ENCODE measurements at regions not wholly inside any gene's neighbourhood (a gene's known extent, or its start where the extent isn't known, plus 50 kb on each side); places are given as distances from the start of the nearest gene placed in this dataset.
"Not testable (repeated sequence)": the region's sequence is repeated elsewhere in the genome, so short reads cannot be mapped to it uniquely, and the experiment has no call there.

DNA sequence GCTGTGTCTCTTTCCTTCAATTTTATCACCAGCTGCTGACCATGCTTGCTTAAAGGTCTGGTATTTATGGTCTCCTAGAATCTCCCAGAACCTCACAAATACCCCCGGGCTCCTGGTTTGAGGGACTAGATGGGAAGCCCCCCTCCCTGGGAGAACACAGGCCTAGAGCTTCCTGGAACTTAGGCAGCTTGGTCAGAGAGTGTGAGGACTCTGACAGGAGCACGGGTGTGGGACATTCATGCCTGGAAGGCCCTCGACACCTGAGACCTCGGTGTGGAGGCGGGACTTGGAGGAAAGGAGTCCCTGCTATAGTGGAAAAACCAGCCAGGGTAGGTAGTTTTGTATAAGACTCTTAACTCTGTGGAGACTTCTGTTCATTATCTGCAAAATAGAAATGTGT, 211.5 kb upstream of the PLGLB2 start:
- H3K4me3 ChIP-seq (ENCODE audit: low read depth, low read length); H3K27me3 ChIP-seq (replicated peaks); DNase-seq; in situ Hi-C loops (cut with HindIII; ENCODE audit: low pct_ligation_motif_present, low sequenced_read_pairs); H3K27ac ChIP-seq; H3K36me3 ChIP-seq (replicated peaks): not testable (repeated sequence)

GRCh38 chr2:87537251-87537671, 210.6 kb upstream of the PLGLB2 start:
- H3K27ac ChIP-seq; H3K36me3 ChIP-seq (replicated peaks); H3K4me3 ChIP-seq (ENCODE audit: low read depth, low read length); in situ Hi-C loops (cut with HindIII; ENCODE audit: low pct_ligation_motif_present, low sequenced_read_pairs); H3K27me3 ChIP-seq (replicated peaks): not testable (repeated sequence)
- peak; percentile 7 for DNase-seq

DNA sequence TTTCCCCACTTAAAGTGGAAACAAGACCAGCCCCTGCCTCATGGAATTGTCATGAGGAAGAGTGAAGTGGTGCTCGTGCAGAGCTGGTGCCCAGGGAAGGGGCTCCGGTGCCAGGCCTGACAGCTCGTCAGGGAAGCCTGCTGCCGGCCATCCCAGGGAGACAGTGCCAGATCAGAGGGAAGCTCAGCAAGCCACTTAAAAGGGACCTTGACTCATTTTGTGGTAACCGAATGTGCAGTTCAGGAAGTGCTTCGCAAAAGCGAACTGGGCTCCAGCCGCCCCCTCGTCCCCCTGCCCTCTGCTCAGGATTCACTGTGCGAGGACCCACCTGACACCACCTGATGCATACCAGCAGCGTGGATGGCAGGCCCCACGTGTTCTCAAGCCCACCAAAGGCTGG, 209.6 kb upstream of the PLGLB2 start:
- H3K36me3 ChIP-seq (replicated peaks); H3K27ac ChIP-seq; H3K4me3 ChIP-seq (ENCODE audit: low read depth, low read length); DNase-seq; in situ Hi-C loops (cut with HindIII; ENCODE audit: low pct_ligation_motif_present, low sequenced_read_pairs); H3K27me3 ChIP-seq (replicated peaks): not testable (repeated sequence)

DNA sequence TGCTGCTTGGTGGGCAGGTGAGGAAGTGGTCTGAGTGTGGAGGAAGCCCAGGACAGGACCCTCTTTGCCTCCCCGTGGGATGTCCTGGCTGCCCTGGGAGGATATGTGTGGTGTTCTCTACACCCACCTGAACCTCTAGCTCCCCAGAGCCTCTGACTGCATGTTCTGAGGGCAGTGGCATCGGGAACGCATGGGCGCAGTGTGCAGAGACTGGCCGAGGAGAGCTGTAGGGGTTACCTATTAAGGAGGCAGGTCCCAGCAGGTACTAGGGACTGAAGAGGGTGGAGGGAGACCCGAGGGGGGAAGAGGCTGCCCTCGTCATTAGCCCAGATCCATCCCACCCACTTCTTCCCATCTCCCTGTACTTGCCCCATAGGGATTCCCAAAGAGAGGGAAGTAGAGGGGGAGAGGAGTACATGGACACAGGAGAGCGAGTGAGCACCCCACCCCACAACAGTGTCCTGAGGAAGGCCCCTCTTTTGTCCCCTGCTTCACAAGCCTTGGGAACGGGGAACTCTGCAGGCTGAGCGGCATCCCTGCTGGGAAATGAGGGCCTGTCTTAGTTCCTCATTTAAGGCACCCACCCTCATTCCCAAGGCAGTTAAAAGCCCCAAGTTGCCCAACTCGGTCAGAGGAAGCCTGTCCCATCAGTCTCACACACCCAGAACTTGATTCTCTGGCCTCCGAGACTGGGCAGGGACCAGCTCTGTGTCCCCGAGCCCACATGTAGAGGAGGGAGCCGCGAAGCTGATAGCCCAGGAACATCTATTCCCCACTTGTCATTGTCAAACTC, 208.5 kb upstream of the PLGLB2 start:
- H3K27ac ChIP-seq; DNase-seq; H3K4me3 ChIP-seq (ENCODE audit: low read depth, low read length); H3K27me3 ChIP-seq (replicated peaks); in situ Hi-C loops (cut with HindIII; ENCODE audit: low pct_ligation_motif_present, low sequenced_read_pairs); H3K36me3 ChIP-seq (replicated peaks): not testable (repeated sequence)

- DNase-seq; H3K27me3 ChIP-seq (replicated peaks); H3K27ac ChIP-seq; H3K4me3 ChIP-seq (ENCODE audit: low read depth, low read length); H3K36me3 ChIP-seq (replicated peaks); in situ Hi-C loops (cut with HindIII; ENCODE audit: low pct_ligation_motif_present, low sequenced_read_pairs): not testable (repeated sequence)
These were observed 207.6 kb upstream of the PLGLB2 start for GRCh38 chr2:87540242-87540641.

GRCh38 chr2:87542599-87543174, 205.2 kb upstream of the PLGLB2 start:
- in situ Hi-C loops (cut with HindIII; ENCODE audit: low pct_ligation_motif_present, low sequenced_read_pairs); H3K27ac ChIP-seq; H3K36me3 ChIP-seq (replicated peaks); H3K27me3 ChIP-seq (replicated peaks); H3K4me3 ChIP-seq (ENCODE audit: low read depth, low read length): not testable (repeated sequence)
- DNase-seq = peak; percentile 62

- H3K27ac ChIP-seq; H3K27me3 ChIP-seq (replicated peaks); H3K36me3 ChIP-seq (replicated peaks); H3K4me3 ChIP-seq (ENCODE audit: low read depth, low read length); DNase-seq; in situ Hi-C loops (cut with HindIII; ENCODE audit: low pct_ligation_motif_present, low sequenced_read_pairs): not testable (repeated sequence)
These were observed 204.1 kb upstream of the PLGLB2 start for GRCh38 chr2:87543797-87544196.

DNA sequence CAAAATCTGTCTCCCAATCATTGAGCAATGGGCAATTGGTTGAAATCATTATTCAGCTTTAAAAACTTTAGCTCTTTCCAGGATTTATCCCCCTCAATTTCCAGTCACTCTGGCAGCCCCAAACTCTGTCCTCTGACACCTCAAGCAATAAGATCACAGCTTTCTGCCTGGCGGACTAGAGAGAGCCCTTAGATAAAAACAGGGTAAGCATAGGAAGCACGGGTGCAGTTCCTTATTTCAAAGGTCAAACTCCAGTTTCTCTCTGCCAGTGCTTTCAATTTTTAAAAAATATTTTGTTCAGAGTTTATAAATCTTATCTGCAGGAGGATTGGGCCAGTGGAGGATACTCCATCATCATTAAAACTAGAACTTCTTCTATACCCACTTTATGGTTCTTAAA, 200.8 kb upstream of the PLGLB2 start:
- H3K4me3 ChIP-seq (ENCODE audit: low read depth, low read length); H3K36me3 ChIP-seq (replicated peaks); H3K27ac ChIP-seq; H3K27me3 ChIP-seq (replicated peaks); DNase-seq; in situ Hi-C loops (cut with HindIII; ENCODE audit: low pct_ligation_motif_present, low sequenced_read_pairs): not testable (repeated sequence)

DNA sequence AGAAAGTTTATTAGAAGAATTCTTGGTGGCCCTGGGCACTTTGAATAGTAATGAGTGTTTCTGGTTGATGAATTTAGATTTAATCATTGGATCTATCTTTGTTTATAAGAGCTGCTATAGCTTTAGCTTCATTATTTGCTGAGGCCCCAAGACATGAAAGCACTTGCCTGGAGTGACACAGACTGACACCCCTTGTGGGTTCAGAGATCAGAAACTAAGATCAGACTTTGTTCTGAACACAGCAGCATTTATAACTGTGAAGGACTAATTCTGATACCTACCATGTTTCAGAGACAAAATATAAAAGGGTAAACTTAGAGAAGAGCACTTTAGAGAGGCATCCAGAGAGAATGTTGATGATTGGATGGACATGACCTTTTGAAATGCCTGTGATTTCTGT, 199.9 kb upstream of the PLGLB2 start:
- H3K4me3 ChIP-seq (ENCODE audit: low read depth, low read length); in situ Hi-C loops (cut with HindIII; ENCODE audit: low pct_ligation_motif_present, low sequenced_read_pairs); DNase-seq; H3K27ac ChIP-seq; H3K27me3 ChIP-seq (replicated peaks); H3K36me3 ChIP-seq (replicated peaks): not testable (repeated sequence)

DNA sequence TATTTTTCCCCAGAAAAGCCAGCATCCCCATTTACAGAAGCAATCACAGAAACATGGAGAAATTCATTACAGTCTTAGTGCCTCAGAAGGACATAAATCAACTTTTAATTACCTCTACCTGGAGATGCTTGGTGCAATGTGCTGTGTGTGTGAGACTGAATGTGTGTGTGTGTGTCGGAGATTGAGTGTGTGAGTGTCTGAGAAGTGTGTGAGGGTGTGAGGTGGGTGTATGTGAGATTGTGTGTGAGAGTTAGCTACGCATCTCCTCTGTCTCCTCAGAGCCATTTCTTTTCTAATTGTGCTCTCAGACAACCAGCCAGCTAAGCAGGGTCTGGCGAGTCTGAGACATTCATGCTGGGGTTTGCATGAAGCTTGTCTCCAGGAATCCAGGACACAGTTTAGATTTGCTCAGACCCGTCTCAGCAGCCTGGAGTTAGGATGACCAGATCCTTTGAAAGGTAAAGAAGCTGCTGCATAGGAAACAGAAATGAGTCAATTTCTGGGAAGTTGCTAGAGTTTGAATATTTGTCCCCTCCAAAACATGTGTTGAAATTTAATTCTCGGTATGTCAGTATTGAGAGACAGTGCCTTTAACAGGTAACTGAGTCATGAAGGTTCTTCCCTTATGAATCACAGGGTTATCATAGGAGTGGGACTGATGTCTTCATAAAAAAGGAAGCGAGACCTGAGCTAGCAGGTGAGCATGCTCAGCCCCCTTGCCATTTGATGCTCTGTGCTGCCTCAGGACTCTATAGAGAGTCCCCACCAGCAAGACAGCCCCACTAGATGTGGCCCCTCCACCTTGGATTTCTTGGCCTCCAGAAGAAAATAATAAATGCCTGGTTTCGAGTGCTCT, 199.0 kb upstream of the PLGLB2 start:
- H3K36me3 ChIP-seq (replicated peaks); H3K27ac ChIP-seq; H3K4me3 ChIP-seq (ENCODE audit: low read depth, low read length); DNase-seq; in situ Hi-C loops (cut with HindIII; ENCODE audit: low pct_ligation_motif_present, low sequenced_read_pairs); H3K27me3 ChIP-seq (replicated peaks): not testable (repeated sequence)

DNA sequence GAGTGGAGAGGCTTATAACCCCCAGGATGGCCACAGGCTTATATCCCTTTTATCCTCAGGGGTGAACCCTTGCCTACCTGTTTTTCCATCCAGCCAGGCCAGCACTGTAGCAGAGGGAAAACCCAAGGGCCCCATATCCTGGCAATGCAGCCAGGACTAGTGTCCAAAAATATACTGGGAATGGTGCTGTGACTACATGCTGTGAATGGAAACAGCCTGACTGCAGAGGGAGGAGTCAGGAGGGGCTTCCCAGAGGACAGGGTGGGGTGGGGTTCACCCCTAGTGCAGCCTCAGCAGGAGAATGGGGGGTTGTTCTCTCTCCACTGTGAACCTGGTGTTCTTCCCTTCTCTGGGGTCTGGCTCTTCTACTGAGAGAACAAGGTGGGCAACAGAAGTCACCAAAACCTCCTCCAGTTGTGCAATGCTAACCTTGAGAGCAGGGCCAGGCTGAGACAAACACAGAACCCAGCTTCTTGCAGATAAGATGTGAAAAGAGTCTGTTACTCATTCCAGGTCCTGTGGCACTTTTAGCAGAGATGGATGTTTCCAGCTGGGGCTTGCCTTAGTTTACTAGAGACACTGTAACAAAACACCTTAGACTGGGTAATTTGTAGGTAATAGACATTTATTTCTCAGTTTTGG, 198.2 kb upstream of the PLGLB2 start:
- H3K27ac ChIP-seq; DNase-seq; in situ Hi-C loops (cut with HindIII; ENCODE audit: low pct_ligation_motif_present, low sequenced_read_pairs); H3K36me3 ChIP-seq (replicated peaks); H3K4me3 ChIP-seq (ENCODE audit: low read depth, low read length); H3K27me3 ChIP-seq (replicated peaks): not testable (repeated sequence)

- H3K4me3 ChIP-seq (ENCODE audit: low read depth, low read length); H3K36me3 ChIP-seq (replicated peaks); in situ Hi-C loops (cut with HindIII; ENCODE audit: low pct_ligation_motif_present, low sequenced_read_pairs); DNase-seq; H3K27ac ChIP-seq; H3K27me3 ChIP-seq (replicated peaks): not testable (repeated sequence)
These were observed 193.2 kb upstream of the PLGLB2 start for GRCh38 chr2:87554678-87555077.

GRCh38 chr2:87555082-87555481, 192.8 kb upstream of the PLGLB2 start:
- H3K4me3 ChIP-seq (ENCODE audit: low read depth, low read length); DNase-seq; H3K27ac ChIP-seq; H3K36me3 ChIP-seq (replicated peaks); in situ Hi-C loops (cut with HindIII; ENCODE audit: low pct_ligation_motif_present, low sequenced_read_pairs); H3K27me3 ChIP-seq (replicated peaks): not testable (repeated sequence)

DNA sequence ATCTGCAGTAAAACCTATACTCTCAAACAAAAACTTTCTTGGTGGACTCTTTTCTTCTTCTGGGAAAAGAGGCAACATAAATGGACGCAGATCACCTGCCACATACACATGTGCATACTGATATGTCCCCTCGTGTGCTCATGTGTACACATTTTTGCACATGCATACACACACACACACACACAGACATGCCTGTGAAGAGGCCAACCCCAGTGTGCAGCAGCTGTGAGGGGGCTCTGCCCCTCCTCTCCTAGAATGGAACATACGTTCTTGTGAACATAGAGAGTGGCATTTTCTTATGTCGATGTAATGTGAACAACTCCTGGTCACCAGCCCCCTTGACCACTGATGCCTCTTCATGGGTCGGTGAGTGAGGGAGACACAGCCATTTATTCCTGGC, 188.9 kb upstream of the PLGLB2 start:
- DNase-seq; H3K36me3 ChIP-seq (replicated peaks); H3K4me3 ChIP-seq (ENCODE audit: low read depth, low read length); H3K27me3 ChIP-seq (replicated peaks); in situ Hi-C loops (cut with HindIII; ENCODE audit: low pct_ligation_motif_present, low sequenced_read_pairs); H3K27ac ChIP-seq: not testable (repeated sequence)
